GM23248 (cell line): ENCODE measurements at regions not wholly inside any gene's neighbourhood (a gene's known extent, or its start where the extent isn't known, plus 50 kb on each side); places are given as distances from the start of the nearest gene placed in this dataset.

ENCODE experiments used
- DNase-seq: peaks from one replicate; pipeline ENCODE4 v3.0.0-alpha.2; 2015
- H2AFZ ChIP-seq: fragments of 200-600 bp; sonication (generic); 2 replicates; pipeline ENCODE4 v1.6.1; 2016; ENCODE audit warnings: antibody characterized with exemption
- H3F3A ChIP-seq: fragments of 200-600 bp; sonication (generic); 2 replicates; pipeline ENCODE4 v1.6.1; 2016; ENCODE audit warnings: mild to moderate bottlenecking, antibody characterized with exemption, mixed run types; ENCODE audit not compliant: insufficient read depth
- H3K27ac ChIP-seq: fragments of 200-600 bp; sonication (generic); 2 replicates; pipeline ENCODE4 v1.5.1; 2016; ENCODE audit warnings: mild to moderate bottlenecking
- H3K27me3 ChIP-seq: fragments of 200-600 bp; sonication (generic); replicated peaks from 2 replicates; pipeline ENCODE4 v1.6.1; 2016; ENCODE audit warnings: mild to moderate bottlenecking; ENCODE audit not compliant: insufficient read depth
- H3K36me3 ChIP-seq: fragments of 200-600 bp; sonication (generic); 2 replicates; pipeline ENCODE4 v1.6.1; 2016; ENCODE audit warnings: low read depth, mild to moderate bottlenecking
- H3K4me1 ChIP-seq: fragments of 200-600 bp; sonication (generic); 2 replicates; pipeline ENCODE4 v1.6.1; 2016; ENCODE audit warnings: mild to moderate bottlenecking; ENCODE audit not compliant: insufficient read depth
- H3K4me2 ChIP-seq: fragments of 200-600 bp; sonication (generic); one replicate; pipeline ENCODE4 v1.6.1; 2016; ENCODE audit warnings: mild to moderate bottlenecking; ENCODE audit not compliant: unreplicated experiment
- H3K4me3 ChIP-seq: fragments of 200-600 bp; sonication (generic); 2 replicates; pipeline ENCODE4 v1.5.1; 2016; ENCODE audit warnings: mild to moderate bottlenecking
- H3K79me2 ChIP-seq: fragments of 200-600 bp; sonication (generic); 2 replicates; pipeline ENCODE4 v1.6.1; 2016; ENCODE audit warnings: mild to moderate bottlenecking; ENCODE audit not compliant: insufficient read depth
- H3K9ac ChIP-seq: fragments of 200-600 bp; sonication (generic); 2 replicates; pipeline ENCODE4 v1.6.1; 2016; ENCODE audit warnings: mild to moderate bottlenecking
- H3K9me2 ChIP-seq: fragments of 200-600 bp; sonication (generic); 2 replicates; pipeline ENCODE4 v1.6.1; 2016; ENCODE audit warnings: mixed run types, mild to moderate bottlenecking, moderate library complexity; ENCODE audit not compliant: insufficient read depth
- H3K9me3 ChIP-seq: fragments of 200-600 bp; sonication (generic); one replicate; pipeline ENCODE4 v1.6.1; 2017; ENCODE audit warnings: low read depth
- H4K20me1 ChIP-seq: fragments of 200-600 bp; sonication (generic); 2 replicates; pipeline ENCODE4 v1.6.0; 2016; ENCODE audit not compliant: insufficient read depth
- EZH2 ChIP-seq: fragments of 200-600 bp; sonication (generic); IDR thresholded peaks from 2 replicates; pipeline ENCODE4 v1.6.1; 2018; ENCODE audit warnings: antibody characterized with exemption, mild to moderate bottlenecking; ENCODE audit not compliant: insufficient read depth, poor library complexity, severe bottlenecking
- EZH2phosphoT487 ChIP-seq: fragments of 200-600 bp; sonication (generic); IDR thresholded peaks from 2 replicates; pipeline ENCODE4 v1.6.1; 2018; ENCODE audit warnings: antibody characterized with exemption, moderate library complexity, mild to moderate bottlenecking, low read depth; ENCODE audit not compliant: insufficient read depth
- WGBS, 2 experiments: methylation state at CpG; one replicate each; pipeline ENCODE4 v1.1.6; 2015 to 2017; ENCODE audit warnings: low lambda C conversion rate in 2 of 2, low coverage in 1 of 2; ENCODE audit errors: missing lambda C conversion rate in 2 of 2; 5-methylcytosine and 5-hydroxymethylcytosine counted together
- in situ Hi-C: fragments of 300-500 bp; cut with MboI; formaldehyde crosslinking; loops from 2 replicates; pipeline ENCODE4 v1.15.0; 2020

DNA sequence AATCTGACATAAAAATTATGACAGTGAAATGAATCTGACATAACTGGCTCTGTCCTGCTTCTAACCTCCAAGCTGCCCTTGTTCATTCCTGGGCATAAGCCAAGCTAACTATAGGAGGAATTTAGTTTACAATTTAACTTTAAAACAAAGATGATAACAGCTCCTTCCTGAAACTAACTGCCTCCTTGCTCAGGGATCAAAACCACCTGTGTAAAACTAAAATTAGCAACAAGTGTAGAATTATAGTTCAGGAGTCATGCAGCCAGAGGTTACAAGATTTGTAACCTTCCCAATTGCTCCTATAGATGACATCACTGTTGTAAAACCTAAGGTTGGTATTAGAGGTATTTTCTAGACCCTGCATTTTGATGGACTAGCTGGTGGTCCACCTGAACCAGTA lies 256.4 kb upstream of the POM121L12 start:
- H4K20me1 ChIP-seq: no peaks in the 10 kb centered on the region
- H3K4me2 ChIP-seq: no peak overlapping the region
- H3K79me2 ChIP-seq: no peaks in the 10 kb centered on the region
- no peak overlapping the region for H2AFZ ChIP-seq
- H3K27me3 ChIP-seq: no peaks in the 10 kb centered on the region
- no peak overlapping the region for H3K27ac ChIP-seq
- TF ChIP-seq EZH2phosphoT487 (no peak), EZH2 (no peak)
- no peaks in the 10 kb centered on the region for H3K9me2 ChIP-seq
- H3K9ac ChIP-seq: no peak overlapping the region
- H3K9me3 ChIP-seq: no peaks in the 10 kb centered on the region
- in situ Hi-C loops: no loop called here
- H3K4me1 ChIP-seq: no peaks in the 10 kb centered on the region
- no peaks in the 10 kb centered on the region for H3F3A ChIP-seq
- no peak for DNase-seq
- H3K36me3 ChIP-seq: no peaks in the 10 kb centered on the region
- H3K4me3 ChIP-seq: no peak overlapping the region

DNA sequence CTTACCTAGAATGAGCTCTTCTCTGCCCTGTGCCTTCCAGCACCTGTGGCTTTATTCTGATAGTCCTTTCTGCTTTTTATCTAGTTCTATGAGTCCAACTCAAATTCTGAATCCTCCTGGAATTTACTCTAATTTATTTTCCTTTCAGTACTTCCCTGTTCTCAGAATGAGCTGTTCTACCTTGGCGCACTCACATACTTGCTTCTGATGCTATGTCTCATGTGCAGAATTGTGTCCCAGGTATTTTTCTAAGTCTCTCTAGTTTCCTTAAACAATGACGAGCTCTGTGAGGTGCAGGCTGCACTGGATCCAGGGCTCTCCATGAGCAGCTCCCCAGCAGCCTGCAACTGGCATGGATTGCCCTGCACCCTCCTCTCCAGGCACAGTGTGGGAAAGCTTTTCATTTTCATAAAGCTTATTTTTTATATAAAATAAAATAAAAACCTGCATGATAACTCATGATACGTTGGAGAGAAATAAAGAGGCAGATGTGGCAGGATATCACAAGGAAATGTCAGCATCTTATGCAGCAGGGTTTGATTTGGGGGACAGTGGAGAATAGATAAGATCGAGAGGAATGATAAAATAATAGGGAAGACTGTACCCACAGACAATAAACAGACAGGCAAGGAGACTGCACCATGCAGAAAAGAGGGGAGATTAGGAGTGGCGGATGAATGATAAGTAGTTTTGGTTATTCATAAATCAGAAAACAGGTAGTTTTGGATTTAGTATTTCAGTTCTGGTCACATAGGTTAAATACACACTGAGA lies 258.2 kb upstream of the POM121L12 start:
- in situ Hi-C loops: no loop called here
- no peak overlapping the region for H3K27ac ChIP-seq
- H3K9me2 ChIP-seq: no peaks in the 10 kb centered on the region
- no peak overlapping the region for H3K4me2 ChIP-seq
- H3K79me2 ChIP-seq: no peaks in the 10 kb centered on the region
- no peak overlapping the region for H2AFZ ChIP-seq
- H3K4me1 ChIP-seq: no peaks in the 10 kb centered on the region
- H4K20me1 ChIP-seq: no peaks in the 10 kb centered on the region
- no peak for TF ChIP-seq EZH2phosphoT487
- no peak for TF ChIP-seq EZH2
- no peak overlapping the region for H3K4me3 ChIP-seq
- H3K27me3 ChIP-seq: no peaks in the 10 kb centered on the region
- H3K9ac ChIP-seq: no peak overlapping the region
- WGBS, 2 experiments: 15 to 16% methylated on average over 5 of the region's 5 CpGs
- no peak for DNase-seq
- no peaks in the 10 kb centered on the region for H3F3A ChIP-seq
- H3K36me3 ChIP-seq: no peaks in the 10 kb centered on the region
- H3K9me3 ChIP-seq: no peaks in the 10 kb centered on the region

DNA sequence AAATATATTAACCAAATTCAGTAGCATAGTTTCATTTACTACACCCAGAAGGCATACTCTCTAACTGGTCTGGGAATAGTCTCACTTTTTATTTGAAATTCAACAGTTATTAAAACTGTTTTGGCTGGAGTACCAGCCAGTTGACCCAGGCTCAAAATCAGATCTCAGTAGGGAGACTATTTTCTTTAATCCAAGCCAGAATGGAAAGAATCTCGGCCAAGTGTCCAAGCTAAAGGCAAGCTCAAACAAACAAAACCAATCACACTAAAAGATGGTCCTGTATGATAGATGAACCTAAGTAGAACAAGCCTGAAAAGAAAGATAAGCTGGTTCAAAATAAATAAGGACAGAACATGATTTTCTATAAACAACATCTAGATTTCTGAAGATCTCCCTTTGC lies 259.6 kb upstream of the POM121L12 start:
- Histone ChIP-seq H3K9me3 (no peaks in the 10 kb centered on the region), H3K79me2 (no peaks in the 10 kb centered on the region), H4K20me1 (no peaks in the 10 kb centered on the region), H3K4me1 (no peaks in the 10 kb centered on the region), H3K4me3 (no peak overlapping the region), H3K9me2 (no peaks in the 10 kb centered on the region), H3F3A (no peaks in the 10 kb centered on the region), H3K4me2 (no peak overlapping the region), H3K9ac (no peak overlapping the region), H2AFZ (no peak overlapping the region), H3K36me3 (no peaks in the 10 kb centered on the region), H3K27me3 (no peaks in the 10 kb centered on the region), H3K27ac (no peak overlapping the region)
- TF ChIP-seq EZH2phosphoT487 (no peak), EZH2 (no peak)
- WGBS, 2 experiments: 8 to 18% methylated on average over 1 of the region's 1 CpG
- in situ Hi-C loops: no loop called here
- DNase-seq: no peak

DNA sequence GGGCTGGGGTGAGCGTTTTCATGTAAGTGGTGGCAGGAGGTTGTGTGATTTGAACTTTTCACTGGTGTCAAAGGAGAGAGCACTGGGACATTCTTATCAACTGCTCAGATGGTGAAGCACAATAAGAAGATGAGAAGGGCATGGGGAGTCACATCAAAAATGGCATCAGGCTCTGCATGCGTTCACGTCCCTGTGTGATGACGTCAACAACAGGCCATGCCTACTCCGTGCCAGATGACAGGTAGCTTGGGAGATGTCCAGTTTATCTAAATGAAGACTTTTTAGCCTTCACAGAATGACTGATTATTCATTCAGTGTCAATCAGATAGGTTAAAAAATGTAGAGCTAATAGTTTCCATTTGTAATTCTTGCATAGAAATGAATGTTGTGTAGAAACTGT lies 264.3 kb upstream of the POM121L12 start:
- no peaks in the 10 kb centered on the region for H3K4me1 ChIP-seq
- 3 to 10% methylated on average over 5 of the region's 5 CpGs for WGBS, 2 experiments
- no peaks in the 10 kb centered on the region for H3K9me2 ChIP-seq
- H2AFZ ChIP-seq: no peak overlapping the region
- H3F3A ChIP-seq: no peaks in the 10 kb centered on the region
- H3K9ac ChIP-seq: no peak overlapping the region
- no peaks in the 10 kb centered on the region for H3K9me3 ChIP-seq
- no peak overlapping the region for H3K27ac ChIP-seq
- no peak for DNase-seq
- no peaks in the 10 kb centered on the region for H3K27me3 ChIP-seq
- no peak overlapping the region for H3K4me3 ChIP-seq
- TF ChIP-seq EZH2phosphoT487 (no peak), EZH2 (no peak)
- no peaks in the 10 kb centered on the region for H3K36me3 ChIP-seq
- no peak overlapping the region for H3K4me2 ChIP-seq
- H4K20me1 ChIP-seq: no peaks in the 10 kb centered on the region
- H3K79me2 ChIP-seq: no peaks in the 10 kb centered on the region
- in situ Hi-C loops: no loop called here

DNA sequence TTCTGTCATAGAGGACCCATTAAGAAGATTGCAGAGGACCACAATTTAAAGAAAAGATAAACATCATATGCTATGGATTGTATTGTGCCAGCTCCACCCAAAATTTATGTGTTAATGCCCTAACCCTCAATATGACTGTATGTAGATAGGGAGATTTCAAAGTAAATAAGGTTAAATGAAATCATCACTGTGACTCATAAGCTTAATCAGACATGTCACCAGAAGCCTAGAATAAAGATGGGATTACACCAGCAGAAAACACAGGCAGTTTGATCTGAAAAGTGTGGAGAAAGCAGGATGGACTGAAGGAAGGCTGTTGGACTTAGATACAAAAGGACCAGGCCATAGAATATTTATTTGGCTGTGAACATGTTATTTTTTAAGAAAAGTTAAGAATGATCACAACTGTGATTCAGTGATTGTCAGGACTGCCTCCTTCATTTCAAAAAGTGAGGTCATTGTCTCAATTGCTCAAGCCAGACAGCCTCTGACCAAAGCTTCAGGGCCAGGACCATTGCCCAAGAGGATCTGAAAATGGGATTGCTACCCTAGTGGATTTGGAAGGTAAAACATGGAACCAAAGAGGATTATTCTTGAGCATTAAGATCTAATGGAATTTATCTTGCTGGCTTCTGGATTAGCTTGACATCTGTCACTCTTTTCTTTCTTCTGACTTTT lies 270.8 kb upstream of the POM121L12 start:
- H2AFZ ChIP-seq: no peak overlapping the region
- no peaks in the 10 kb centered on the region for H3F3A ChIP-seq
- no peaks in the 10 kb centered on the region for H4K20me1 ChIP-seq
- no peaks in the 10 kb centered on the region for H3K27me3 ChIP-seq
- no peaks in the 10 kb centered on the region for H3K9me2 ChIP-seq
- H3K27ac ChIP-seq: no peak overlapping the region
- in situ Hi-C loops: no loop called here
- DNase-seq: no peak
- H3K79me2 ChIP-seq: no peaks in the 10 kb centered on the region
- no peak overlapping the region for H3K4me2 ChIP-seq
- no peak for TF ChIP-seq EZH2
- TF ChIP-seq EZH2phosphoT487: no peak
- no peaks in the 10 kb centered on the region for H3K9me3 ChIP-seq
- H3K4me3 ChIP-seq: no peak overlapping the region
- no peaks in the 10 kb centered on the region for H3K4me1 ChIP-seq
- no peak overlapping the region for H3K9ac ChIP-seq
- H3K36me3 ChIP-seq: no peaks in the 10 kb centered on the region
